ENCODE measurements at regions not wholly inside any gene's neighbourhood (a gene's known extent, or its start where the extent isn't known, plus 50 kb on each side); places are given as distances from the start of the nearest gene placed in this dataset.
A peak's percentile ranks its signal among the peaks of the same experiment; 100 is the strongest.

DNA sequence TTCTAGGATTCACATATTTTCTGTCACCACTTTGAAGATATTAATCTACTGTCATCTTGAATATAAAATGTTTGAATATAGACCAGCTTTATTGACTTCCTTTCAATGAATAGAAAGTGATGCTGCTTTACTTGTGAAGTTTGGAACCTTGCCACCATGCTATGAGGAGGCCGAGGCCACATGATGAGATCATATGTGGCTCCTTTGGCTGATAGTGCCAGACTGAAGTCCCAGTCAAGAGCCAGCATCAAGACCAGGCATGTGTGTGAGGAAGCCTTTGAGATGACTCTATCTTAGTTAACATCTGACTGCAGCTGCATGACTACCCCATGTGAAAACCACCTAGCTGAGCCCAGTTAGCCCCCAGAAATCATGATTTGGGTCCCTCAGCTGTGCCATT lies 169.5 kb downstream of the OTOR start:
- no peak overlapping the region for H3K27ac ChIP-seq
- ChIA-PET CTCF (no interaction called here), POLR2A (ENCODE audit: low non-redundant PET) (no interaction called here)
- DNase-seq (ENCODE audit: low spot score) = no peak
- TF ChIP-seq, protein P1, sequence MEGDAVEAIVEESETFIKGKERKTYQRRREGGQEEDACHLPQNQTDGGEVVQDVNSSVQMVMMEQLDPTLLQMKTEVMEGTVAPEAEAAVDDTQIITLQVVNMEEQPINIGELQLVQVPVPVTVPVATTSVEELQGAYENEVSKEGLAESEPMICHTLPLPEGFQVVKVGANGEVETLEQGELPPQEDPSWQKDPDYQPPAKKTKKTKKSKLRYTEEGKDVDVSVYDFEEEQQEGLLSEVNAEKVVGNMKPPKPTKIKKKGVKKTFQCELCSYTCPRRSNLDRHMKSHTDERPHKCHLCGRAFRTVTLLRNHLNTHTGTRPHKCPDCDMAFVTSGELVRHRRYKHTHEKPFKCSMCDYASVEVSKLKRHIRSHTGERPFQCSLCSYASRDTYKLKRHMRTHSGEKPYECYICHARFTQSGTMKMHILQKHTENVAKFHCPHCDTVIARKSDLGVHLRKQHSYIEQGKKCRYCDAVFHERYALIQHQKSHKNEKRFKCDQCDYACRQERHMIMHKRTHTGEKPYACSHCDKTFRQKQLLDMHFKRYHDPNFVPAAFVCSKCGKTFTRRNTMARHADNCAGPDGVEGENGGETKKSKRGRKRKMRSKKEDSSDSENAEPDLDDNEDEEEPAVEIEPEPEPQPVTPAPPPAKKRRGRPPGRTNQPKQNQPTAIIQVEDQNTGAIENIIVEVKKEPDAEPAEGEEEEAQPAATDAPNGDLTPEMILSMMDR (conservative IDR thresholded peaks at IDR 0.05; ENCODE audit: low read depth) = no peak

DNA sequence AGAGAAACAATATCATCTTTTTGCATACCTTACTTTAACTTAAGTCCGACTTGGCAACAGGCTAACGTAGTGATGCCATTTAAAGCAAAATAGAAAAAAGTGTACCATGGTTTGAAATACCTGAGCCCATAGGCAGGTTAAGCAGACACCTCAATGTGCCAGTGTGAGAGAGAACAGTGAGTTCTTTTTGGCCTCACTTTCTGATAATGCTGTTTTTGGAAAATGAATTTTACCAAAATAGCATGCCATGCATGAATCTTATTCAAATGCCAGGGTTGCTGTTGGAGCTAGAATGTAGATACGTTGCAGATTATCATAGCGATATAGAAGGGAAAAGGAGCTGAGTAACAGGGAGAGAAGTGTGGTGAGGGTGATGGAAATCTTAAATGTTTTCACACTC lies 170.2 kb downstream of the OTOR start:
- no peak overlapping the region for H3K27ac ChIP-seq
- TF ChIP-seq, protein P1 (conservative IDR thresholded peaks at IDR 0.05; ENCODE audit: low read depth) = no peak
- ChIA-PET POLR2A (ENCODE audit: low non-redundant PET) (no interaction called here), CTCF (no interaction called here)
- no peak for DNase-seq (ENCODE audit: low spot score)

DNA sequence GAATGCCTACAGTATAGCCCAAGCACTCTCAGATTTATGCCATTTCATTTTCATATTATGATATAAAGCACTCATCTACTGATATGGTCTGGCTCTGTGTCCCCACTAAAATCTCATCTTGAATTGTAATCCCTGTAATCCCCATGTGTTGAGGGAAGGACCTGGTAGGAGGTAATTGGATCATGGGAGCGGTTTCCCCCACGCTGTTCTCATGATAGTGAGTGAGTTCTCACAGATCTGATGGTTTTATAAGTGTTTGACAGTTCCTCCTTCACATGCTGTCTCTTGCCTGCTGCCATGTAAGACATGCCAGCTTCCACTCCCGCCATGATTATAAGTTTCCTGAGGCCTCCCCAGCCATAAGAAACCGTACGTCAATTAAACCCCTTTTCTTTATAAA lies 171.7 kb downstream of the OTOR start:
- DNase-seq (ENCODE audit: low spot score) = no peak
- no peak overlapping the region for H3K27ac ChIP-seq
- ChIA-PET POLR2A (ENCODE audit: low non-redundant PET) (no interaction called here), CTCF (no interaction called here)
- TF ChIP-seq, protein P1 (conservative IDR thresholded peaks at IDR 0.05; ENCODE audit: low read depth) = no peak

DNA sequence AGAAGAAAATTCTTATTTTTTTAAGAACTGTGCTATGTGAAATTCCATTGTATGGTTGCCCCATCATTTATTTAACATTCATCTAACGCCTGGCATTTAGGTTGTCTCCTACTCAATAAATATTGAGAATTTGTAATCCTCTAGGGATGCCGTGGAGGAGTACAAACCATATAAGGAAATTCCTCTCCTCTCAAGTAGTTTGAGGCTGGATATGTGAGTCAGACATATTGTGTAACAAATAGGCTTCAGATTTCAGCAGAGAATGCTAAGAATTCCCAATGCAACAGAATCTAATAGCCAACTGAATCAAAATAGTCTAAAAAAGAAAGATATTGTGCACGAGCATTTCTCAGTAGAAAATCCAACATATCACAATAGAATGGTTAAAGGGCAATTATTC lies 174.7 kb downstream of the OTOR start:
- no peak overlapping the region for H3K27ac ChIP-seq
- POLR2A ChIA-PET (ENCODE audit: low non-redundant PET) = no interaction called here
- CTCF ChIA-PET = no interaction called here
- DNase-seq (ENCODE audit: low spot score) = peak; percentile 56
- TF ChIP-seq, protein P1 (conservative IDR thresholded peaks at IDR 0.05; ENCODE audit: low read depth) = no peak

DNA sequence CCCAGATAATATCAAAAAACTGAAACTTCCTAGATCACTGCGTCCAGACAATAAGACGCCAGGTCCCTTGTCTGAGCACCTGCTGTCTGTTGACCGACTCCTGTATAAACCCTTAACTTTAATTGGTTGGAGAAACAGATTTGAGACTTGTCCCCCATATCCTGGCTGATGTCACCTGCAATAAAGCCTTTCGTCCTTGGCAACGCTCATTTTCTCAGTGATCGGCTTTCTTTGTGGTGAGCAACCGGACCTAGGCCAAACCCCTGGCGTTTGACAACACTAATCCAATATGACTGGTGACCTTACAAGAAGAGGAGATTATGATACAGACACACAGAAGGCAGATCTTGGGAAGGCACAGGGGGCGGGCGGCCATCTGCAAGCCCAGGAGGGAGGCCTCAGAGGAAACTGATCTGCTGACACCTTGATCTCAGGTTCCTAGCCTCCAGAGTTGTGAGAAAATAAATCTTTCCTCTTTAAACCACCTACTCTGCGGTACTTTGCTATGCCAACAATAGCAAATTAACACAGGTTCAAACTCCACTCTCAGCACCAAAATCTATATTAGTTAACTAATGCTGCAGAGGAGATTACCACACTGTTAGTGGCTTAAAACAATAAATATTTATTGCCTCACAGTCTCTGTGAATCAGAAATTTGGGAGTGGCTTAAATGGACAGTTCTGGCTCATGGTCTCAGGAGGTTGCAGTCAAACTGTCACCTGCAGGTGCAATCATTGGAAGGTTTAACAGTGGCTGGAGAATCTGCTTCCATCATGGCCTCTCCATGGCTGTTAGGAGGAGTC lies 178.7 kb downstream of the OTOR start:
- DNase-seq (ENCODE audit: low spot score) = no peak
- H3K27ac ChIP-seq = no peak overlapping the region
- ChIA-PET POLR2A (ENCODE audit: low non-redundant PET) (no interaction called here), CTCF (no interaction called here)
- TF ChIP-seq, protein P1 (conservative IDR thresholded peaks at IDR 0.05; ENCODE audit: low read depth) = no peak

DNA sequence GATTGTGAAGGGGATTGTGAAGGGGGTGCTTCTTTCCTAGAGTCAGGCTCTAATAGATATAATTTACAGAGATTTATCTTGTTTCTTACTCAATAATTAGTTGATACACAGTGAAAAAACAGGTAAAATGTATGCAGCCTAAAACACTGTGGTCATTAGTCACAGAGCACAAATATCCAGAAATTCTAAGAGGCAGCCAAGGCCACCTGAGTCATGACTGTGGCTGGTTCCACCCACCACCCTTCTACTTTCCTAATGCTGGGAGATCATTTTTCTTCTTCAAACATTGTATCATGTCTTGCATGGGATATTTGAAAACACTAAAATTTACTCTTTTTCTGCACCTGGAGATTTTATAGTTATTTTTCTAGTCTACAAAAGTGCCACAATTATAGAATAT lies 181.6 kb downstream of the OTOR start:
- CTCF ChIA-PET = no interaction called here
- no peak for DNase-seq (ENCODE audit: low spot score)
- POLR2A ChIA-PET (ENCODE audit: low non-redundant PET) = no interaction called here
- TF ChIP-seq, protein P1 (conservative IDR thresholded peaks at IDR 0.05; ENCODE audit: low read depth) = no peak
- H3K27ac ChIP-seq = no peak overlapping the region
